HFF-Myc (cell line): ENCODE measurements at regions not wholly inside any gene's neighbourhood (a gene's known extent, or its start where the extent isn't known, plus 50 kb on each side); places are given as distances from the start of the nearest gene placed in this dataset.

ENCODE experiments used
- DNase-seq: peaks from one replicate; pipeline ENCODE4 v3.0.0-alpha.2; 2011; ENCODE audit warnings: low read depth; ENCODE audit errors: extremely low read depth
- H3K4me3 ChIP-seq: replicated peaks from 2 replicates; pipeline ENCODE4 v1.5.1; 2011; ENCODE audit warnings: low read depth, mild to moderate bottlenecking, control low read depth, low read length
- CTCF ChIP-seq: IDR thresholded peaks from 2 replicates; pipeline ENCODE4 v1.5.1; 2012; ENCODE audit warnings: mild to moderate bottlenecking, low read depth, low read length, control low read depth; ENCODE audit errors: missing control alignments

DNA sequence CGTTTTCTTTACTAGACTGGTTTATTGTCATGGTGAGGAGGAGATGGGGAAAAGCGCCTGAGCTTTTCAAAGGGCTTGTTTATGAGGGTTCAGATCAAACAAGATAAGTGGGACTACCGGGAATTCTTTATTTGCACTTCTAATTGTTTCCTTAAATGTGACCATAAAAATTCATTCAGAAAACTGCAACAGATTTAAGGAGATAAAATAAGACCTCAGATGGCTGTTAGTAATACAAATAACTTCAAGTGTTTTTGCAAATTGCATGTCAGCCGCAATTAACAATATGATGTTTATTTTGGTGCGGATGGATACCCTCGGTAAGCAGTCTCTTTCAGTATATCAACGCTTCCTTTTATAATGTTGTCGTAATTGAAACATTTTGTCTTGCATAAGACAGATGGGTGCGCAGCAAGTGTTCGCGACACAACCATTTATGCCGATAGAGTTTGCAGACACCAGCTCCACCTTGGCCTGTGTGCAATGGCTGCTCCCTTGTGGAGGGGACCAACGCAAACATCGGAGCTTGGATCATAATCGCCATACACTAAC is 151.0 kb downstream of the C4orf33 start:
- H3K4me3 ChIP-seq = no peak overlapping the region
- TF ChIP-seq CTCF = no peak
- no peak for DNase-seq

DNA sequence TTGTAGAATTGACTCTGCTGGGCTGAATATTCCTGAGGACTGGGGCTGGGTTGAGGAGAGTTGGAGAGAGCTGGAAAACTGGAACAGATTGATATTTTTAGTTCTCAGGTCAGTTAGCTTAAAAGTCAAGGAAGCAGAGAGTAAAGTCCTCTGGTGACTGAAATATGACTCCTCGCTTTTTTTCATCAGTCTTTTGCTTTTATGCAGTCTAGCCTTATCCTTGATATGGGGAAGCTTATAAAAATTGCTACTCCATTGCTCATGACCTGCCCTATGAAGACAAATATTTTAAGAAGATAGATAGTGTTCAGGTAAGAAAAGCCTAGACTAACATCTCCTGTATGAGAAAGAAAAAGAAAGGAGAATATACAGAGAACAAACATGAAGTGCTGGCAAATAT is 152.7 kb downstream of the C4orf33 start:
- no peak for DNase-seq
- TF ChIP-seq CTCF = no peak
- no peak overlapping the region for H3K4me3 ChIP-seq

DNA sequence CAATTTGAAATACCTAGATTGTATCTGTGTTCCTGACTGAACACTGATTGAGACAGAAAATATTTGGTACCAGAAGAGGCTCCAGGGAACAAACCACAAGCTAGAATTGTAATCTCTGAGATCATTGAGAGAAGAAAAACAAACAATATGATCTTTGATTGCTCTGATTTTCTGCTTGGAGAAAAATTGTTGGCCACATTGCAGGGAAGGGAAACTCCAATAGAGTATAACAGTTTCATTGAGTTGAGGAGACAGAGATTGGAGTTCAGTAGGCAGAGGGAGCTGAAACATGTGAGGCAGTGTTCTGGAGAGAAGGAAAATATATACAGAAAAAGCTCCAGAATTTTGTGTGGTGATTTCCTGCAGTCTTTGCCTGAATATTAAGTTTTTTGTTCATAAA is 158.2 kb downstream of the C4orf33 start:
- H3K4me3 ChIP-seq = no peak overlapping the region
- no peak for DNase-seq
- TF ChIP-seq CTCF = no peak

- DNase-seq = no peak
- no peak for TF ChIP-seq CTCF
- no peak overlapping the region for H3K4me3 ChIP-seq
Measured at GRCh38 chr4:129254526-129254925, 158.6 kb downstream of the C4orf33 start.

DNA sequence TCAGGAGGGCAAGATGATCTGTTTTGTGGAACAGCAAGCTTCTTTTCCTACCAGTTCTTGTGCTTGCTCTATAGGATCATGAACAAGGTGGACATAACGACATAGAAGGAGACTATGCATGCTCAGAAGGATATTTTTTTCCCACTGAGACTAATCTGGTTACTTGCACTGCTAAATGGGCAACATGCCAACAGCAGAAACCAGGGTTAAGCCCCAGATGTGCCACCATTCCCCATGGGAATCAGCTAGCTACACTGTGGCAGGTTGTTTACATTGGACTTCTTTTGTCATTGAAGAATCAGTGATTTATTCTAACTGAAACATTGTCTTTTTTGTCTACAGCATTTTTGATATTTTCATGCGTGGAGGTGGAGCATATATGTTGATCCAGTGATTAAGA is 165.6 kb downstream of the C4orf33 start:
- no peak for TF ChIP-seq CTCF
- no peak overlapping the region for H3K4me3 ChIP-seq
- no peak for DNase-seq

GRCh38 chr4:129264008-129264657 is 168.2 kb downstream of the C4orf33 start:
- no peak overlapping the region for H3K4me3 ChIP-seq
- DNase-seq = no peak
- no peak for TF ChIP-seq CTCF

DNA sequence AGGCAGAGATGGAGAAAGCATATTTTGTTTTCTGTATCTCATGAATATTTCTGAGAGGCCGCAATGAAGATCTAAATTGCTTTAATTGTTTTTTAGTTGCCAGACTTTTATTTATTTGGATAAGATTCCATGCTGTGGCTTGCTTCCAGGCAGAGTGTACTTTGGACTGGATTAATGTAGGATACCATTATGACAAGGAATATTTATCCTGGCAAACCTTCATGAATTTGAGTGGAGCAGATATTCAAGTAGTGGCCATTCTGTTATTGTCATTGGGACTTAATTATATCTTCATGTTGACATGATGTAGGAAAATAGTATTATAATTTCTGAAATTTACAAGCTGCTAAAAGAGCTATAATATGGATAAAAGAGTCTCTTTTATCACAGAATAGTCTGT is 182.9 kb downstream of the C4orf33 start:
- DNase-seq = no peak
- H3K4me3 ChIP-seq = no peak overlapping the region
- no peak for TF ChIP-seq CTCF
